Uterus (tissue), 2 donors: ENCODE measurements at regions not wholly inside any gene's neighbourhood (a gene's known extent, or its start where the extent isn't known, plus 50 kb on each side); places are given as distances from the start of the nearest gene placed in this dataset.

Source experiments
- CTCF ChIP-seq, 4 experiments: fragments of 200-600 bp in 2 of 4; fragments of 450-650 bp in 2 of 4; sonication (generic) in 2 of 4; IDR thresholded peaks; one replicate each; pipeline ENCODE4 v1.5.1; 2016 to 2019; ENCODE audit warnings: antibody characterized with exemption in 4 of 4, mild to moderate bottlenecking in 2 of 4, moderate library complexity in 1 of 4
- POLR2A ChIP-seq, 2 donors: fragments of 450-650 bp; IDR thresholded peaks; one replicate each; pipeline ENCODE4 v1.6.1; 2016; ENCODE audit warnings: antibody characterized with exemption in 2 of 2, mild to moderate bottlenecking in 1 of 2, moderate library complexity in 1 of 2

GRCh38 chr6:14762077-14762476 is 483.8 kb upstream of the JARID2 start:
- TF ChIP-seq POLR2A (IDR thresholded peaks at IDR 0.05) (no peak), CTCF (IDR thresholded peaks at IDR 0.05) (no peak)
